ENCODE measurements at regions not wholly inside any gene's neighbourhood (a gene's known extent, or its start where the extent isn't known, plus 50 kb on each side); places are given as distances from the start of the nearest gene placed in this dataset.
"Not testable (repeated sequence)": the region's sequence is repeated elsewhere in the genome, so short reads cannot be mapped to it uniquely, and the experiment has no call there.

DNA sequence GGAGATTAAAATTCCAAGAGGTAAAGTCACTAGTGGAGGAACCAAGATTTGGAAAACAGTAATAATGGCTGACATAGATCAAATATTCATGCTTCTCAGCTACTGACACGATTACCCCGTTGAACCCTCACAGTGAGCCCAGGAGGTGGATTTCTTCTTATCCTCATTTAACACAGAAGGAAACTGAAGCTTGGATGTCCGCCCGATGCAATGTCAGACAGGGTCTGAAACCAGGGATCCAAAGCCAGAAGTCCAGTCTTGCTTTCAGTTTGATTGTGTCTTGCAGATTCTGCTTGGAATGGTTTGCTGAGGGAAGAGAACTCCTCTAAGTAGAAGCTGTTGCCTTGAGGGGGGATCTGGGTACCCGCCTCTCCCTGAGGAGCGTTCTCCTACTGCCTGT lies 404.7 kb downstream of the KCNRG start:
- Histone ChIP-seq H3K27me3 (ENCODE audit: control insufficient read depth, insufficient read depth, low read length) (no peaks in the 10 kb centered on the region), H3K4me3 (ENCODE audit: low read length) (no peak overlapping the region), H3K9me3 (ENCODE audit: control insufficient read depth, low read length) (no peaks in the 10 kb centered on the region), H3K4me1 (ENCODE audit: control insufficient read depth, insufficient read depth, low read length) (peaks cover 12% of the 10 kb centered on the region), H3K9ac (ENCODE audit: low read length) (no peak overlapping the region), H3K36me3 (ENCODE audit: control insufficient read depth, insufficient read depth, low read length) (no peaks in the 10 kb centered on the region)

GRCh38 chr13:50420718-50421472 lies 405.7 kb downstream of the KCNRG start:
- H3K9me3 ChIP-seq (ENCODE audit: control insufficient read depth, low read length): no peaks in the 10 kb centered on the region
- H3K36me3 ChIP-seq (ENCODE audit: control insufficient read depth, insufficient read depth, low read length): no peaks in the 10 kb centered on the region
- H3K9ac ChIP-seq (ENCODE audit: low read length): no peak overlapping the region
- H3K27me3 ChIP-seq (ENCODE audit: control insufficient read depth, insufficient read depth, low read length): no peaks in the 10 kb centered on the region
- H3K4me1 ChIP-seq (ENCODE audit: control insufficient read depth, insufficient read depth, low read length): peaks cover 12% of the 10 kb centered on the region
- H3K4me3 ChIP-seq (ENCODE audit: low read length): no peak overlapping the region

- H3K4me1 ChIP-seq (ENCODE audit: control insufficient read depth, insufficient read depth, low read length): peaks cover 14% of the 10 kb centered on the region
- H3K27me3 ChIP-seq (ENCODE audit: control insufficient read depth, insufficient read depth, low read length): no peaks in the 10 kb centered on the region
- H3K9ac ChIP-seq (ENCODE audit: low read length): no peak overlapping the region
Observed at GRCh38 chr13:50421473-50422130, 406.4 kb downstream of the KCNRG start.

DNA sequence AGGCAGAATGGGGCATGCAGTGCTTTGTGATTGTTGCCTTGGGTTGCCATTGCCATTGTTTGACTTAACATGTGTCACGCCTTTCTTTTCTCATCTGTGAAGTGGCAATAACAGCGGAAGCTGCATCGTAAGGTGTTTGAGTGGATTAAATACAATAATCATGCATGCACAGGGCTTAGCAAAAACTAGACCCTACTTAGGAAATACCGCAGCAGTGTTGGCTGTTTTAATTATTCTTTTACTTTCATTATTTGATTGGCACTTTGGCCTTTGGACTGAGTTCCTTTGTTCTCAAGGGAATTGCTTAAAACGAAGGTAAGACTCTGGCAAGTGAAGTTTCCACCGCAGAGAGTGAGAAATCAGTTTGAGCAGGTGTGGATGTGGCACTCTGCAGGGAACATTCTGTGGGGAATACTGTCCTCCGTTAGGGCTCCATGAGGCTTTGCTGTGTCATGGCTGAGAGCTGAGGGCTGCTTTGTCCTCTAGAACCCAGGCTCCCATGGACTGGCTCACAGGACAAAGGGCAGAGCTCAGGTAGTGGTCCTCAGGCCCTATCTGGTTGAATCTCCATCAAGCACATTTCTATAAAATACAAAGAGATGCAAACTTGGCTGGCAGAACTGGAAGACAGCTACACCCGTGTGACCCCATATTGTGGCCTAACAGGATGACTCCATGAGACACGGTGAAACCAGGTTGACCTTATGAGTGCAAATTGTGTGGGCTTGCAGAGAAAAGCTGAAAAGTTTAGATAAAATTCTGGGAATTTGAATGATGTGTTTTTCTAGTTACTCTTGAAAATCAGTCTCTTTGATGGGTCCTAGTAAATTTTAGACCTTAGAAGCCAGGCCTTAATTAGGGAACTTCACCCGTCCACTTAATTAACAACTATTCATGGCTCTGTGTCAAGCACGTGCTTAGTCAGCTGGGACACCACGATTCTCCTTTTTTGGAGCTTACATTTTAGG lies 407.2 kb downstream of the KCNRG start:
- Histone ChIP-seq H3K27me3 (ENCODE audit: control insufficient read depth, insufficient read depth, low read length) (no peaks in the 10 kb centered on the region), H3K4me1 (ENCODE audit: control insufficient read depth, insufficient read depth, low read length) (peaks cover 19% of the 10 kb centered on the region), H3K9me3 (ENCODE audit: control insufficient read depth, low read length) (no peaks in the 10 kb centered on the region), H3K4me3 (ENCODE audit: low read length) (peak overlapping the region; percentile 24), H3K36me3 (ENCODE audit: control insufficient read depth, insufficient read depth, low read length) (no peaks in the 10 kb centered on the region), H3K9ac (ENCODE audit: low read length) (no peak overlapping the region)

More at GRCh38 chr13:50421473-50422130, 406.4 kb downstream of the KCNRG start:
- Histone ChIP-seq H3K9me3 (ENCODE audit: control insufficient read depth, low read length) (no peaks in the 10 kb centered on the region), H3K36me3 (ENCODE audit: control insufficient read depth, insufficient read depth, low read length) (no peaks in the 10 kb centered on the region), H3K4me3 (ENCODE audit: low read length) (peak overlapping the region; percentile 24)

- Histone ChIP-seq H3K27me3 (ENCODE audit: control insufficient read depth, insufficient read depth, low read length) (no peaks in the 10 kb centered on the region), H3K9ac (ENCODE audit: low read length) (no peak overlapping the region), H3K4me1 (ENCODE audit: control insufficient read depth, insufficient read depth, low read length) (peaks cover 19% of the 10 kb centered on the region), H3K36me3 (ENCODE audit: control insufficient read depth, insufficient read depth, low read length) (no peaks in the 10 kb centered on the region), H3K9me3 (ENCODE audit: control insufficient read depth, low read length) (no peaks in the 10 kb centered on the region), H3K4me3 (ENCODE audit: low read length) (no peak overlapping the region)
Observed at GRCh38 chr13:50424993-50425392, 409.7 kb downstream of the KCNRG start.

DNA sequence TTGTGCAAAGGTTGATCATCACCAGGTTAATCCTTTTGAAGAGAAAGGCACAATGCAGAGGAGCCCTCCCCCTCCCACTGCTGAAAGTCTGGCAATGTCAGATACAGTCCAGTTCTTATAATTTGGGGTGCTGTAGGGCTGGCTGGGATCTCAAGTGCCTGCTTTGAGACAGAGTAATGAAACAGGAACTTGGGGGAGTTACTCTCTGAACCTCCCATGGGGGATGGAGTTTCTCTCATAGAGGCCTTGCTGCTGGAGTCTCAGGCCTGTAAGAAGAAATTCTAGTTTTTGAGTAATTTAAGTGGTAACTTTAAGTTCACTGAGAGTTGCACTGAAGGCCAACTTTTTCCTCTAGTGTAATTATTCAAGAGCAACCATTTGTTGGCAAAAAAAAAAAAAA lies 410.5 kb downstream of the KCNRG start:
- no peak overlapping the region for H3K9ac ChIP-seq (ENCODE audit: low read length)
- no peaks in the 10 kb centered on the region for H3K36me3 ChIP-seq (ENCODE audit: control insufficient read depth, insufficient read depth, low read length)
- no peaks in the 10 kb centered on the region for H3K9me3 ChIP-seq (ENCODE audit: control insufficient read depth, low read length)
- H3K27me3 ChIP-seq (ENCODE audit: control insufficient read depth, insufficient read depth, low read length): no peaks in the 10 kb centered on the region
- H3K4me1 ChIP-seq (ENCODE audit: control insufficient read depth, insufficient read depth, low read length): peaks cover 19% of the 10 kb centered on the region
- H3K4me3 ChIP-seq (ENCODE audit: low read length): no peak overlapping the region

- H3K4me3 ChIP-seq (ENCODE audit: low read length): no peak overlapping the region
Observed at GRCh38 chr13:50426927-50427326, 411.7 kb downstream of the KCNRG start.

GRCh38 chr13:50427511-50427910 lies 412.3 kb downstream of the KCNRG start:
- not testable (repeated sequence) for H3K27me3 ChIP-seq (ENCODE audit: control insufficient read depth, insufficient read depth, low read length); H3K4me1 ChIP-seq (ENCODE audit: control insufficient read depth, insufficient read depth, low read length); H3K9ac ChIP-seq (ENCODE audit: low read length); H3K9me3 ChIP-seq (ENCODE audit: control insufficient read depth, low read length); H3K4me3 ChIP-seq (ENCODE audit: low read length); H3K36me3 ChIP-seq (ENCODE audit: control insufficient read depth, insufficient read depth, low read length)

More at GRCh38 chr13:50426927-50427326, 411.7 kb downstream of the KCNRG start:
- H3K4me1 ChIP-seq (ENCODE audit: control insufficient read depth, insufficient read depth, low read length): peaks cover 15% of the 10 kb centered on the region
- H3K27me3 ChIP-seq (ENCODE audit: control insufficient read depth, insufficient read depth, low read length): no peaks in the 10 kb centered on the region
- no peak overlapping the region for H3K9ac ChIP-seq (ENCODE audit: low read length)
- no peaks in the 10 kb centered on the region for H3K36me3 ChIP-seq (ENCODE audit: control insufficient read depth, insufficient read depth, low read length)
- H3K9me3 ChIP-seq (ENCODE audit: control insufficient read depth, low read length): no peaks in the 10 kb centered on the region

GRCh38 chr13:50428183-50428877 lies 413.1 kb downstream of the KCNRG start:
- H3K27me3 ChIP-seq (ENCODE audit: control insufficient read depth, insufficient read depth, low read length): no peaks in the 10 kb centered on the region
- peaks cover 7% of the 10 kb centered on the region for H3K4me1 ChIP-seq (ENCODE audit: control insufficient read depth, insufficient read depth, low read length)
- no peaks in the 10 kb centered on the region for H3K9me3 ChIP-seq (ENCODE audit: control insufficient read depth, low read length)
- H3K36me3 ChIP-seq (ENCODE audit: control insufficient read depth, insufficient read depth, low read length): no peaks in the 10 kb centered on the region
- H3K9ac ChIP-seq (ENCODE audit: low read length): no peak overlapping the region
- H3K4me3 ChIP-seq (ENCODE audit: low read length): no peak overlapping the region

DNA sequence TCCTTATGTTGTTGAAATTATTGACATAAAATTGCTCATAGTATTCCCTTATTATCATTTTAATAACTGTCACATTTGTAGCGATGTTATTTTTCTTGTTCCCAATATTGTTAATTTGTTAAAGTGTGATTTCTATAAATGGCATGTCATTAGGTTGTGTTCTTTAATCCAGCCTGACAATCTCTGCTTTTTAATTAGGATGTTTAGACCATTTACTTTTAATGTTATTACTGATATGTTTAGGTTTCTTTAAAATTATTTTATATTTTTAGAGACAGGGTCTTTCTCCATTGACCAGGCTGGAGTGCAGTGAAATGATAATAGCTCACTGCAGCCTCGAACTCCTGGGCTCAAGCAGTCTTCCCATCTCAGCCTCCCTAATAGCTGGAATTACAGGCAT lies 408.5 kb downstream of the DLEU7 start:
- H3K27me3 ChIP-seq (ENCODE audit: control insufficient read depth, insufficient read depth, low read length): no peaks in the 10 kb centered on the region
- no peak overlapping the region for H3K4me3 ChIP-seq (ENCODE audit: low read length)
- H3K36me3 ChIP-seq (ENCODE audit: control insufficient read depth, insufficient read depth, low read length): no peaks in the 10 kb centered on the region
- no peaks in the 10 kb centered on the region for H3K9me3 ChIP-seq (ENCODE audit: control insufficient read depth, low read length)
- H3K9ac ChIP-seq (ENCODE audit: low read length): no peak overlapping the region
- no peaks in the 10 kb centered on the region for H3K4me1 ChIP-seq (ENCODE audit: control insufficient read depth, insufficient read depth, low read length)

GRCh38 chr13:50437252-50437651 lies 406.2 kb downstream of the DLEU7 start:
- Histone ChIP-seq H3K9ac (ENCODE audit: low read length) (no peak overlapping the region), H3K4me3 (ENCODE audit: low read length) (no peak overlapping the region), H3K27me3 (ENCODE audit: control insufficient read depth, insufficient read depth, low read length) (no peaks in the 10 kb centered on the region), H3K9me3 (ENCODE audit: control insufficient read depth, low read length) (no peaks in the 10 kb centered on the region), H3K4me1 (ENCODE audit: control insufficient read depth, insufficient read depth, low read length) (no peaks in the 10 kb centered on the region), H3K36me3 (ENCODE audit: control insufficient read depth, insufficient read depth, low read length) (no peaks in the 10 kb centered on the region)
